Nucleus accumbens (tissue), 56 donors: ENCODE measurements at regions not wholly inside any gene's neighbourhood (a gene's known extent, or its start where the extent isn't known, plus 50 kb on each side); places are given as distances from the start of the nearest gene placed in this dataset.
"Not testable (repeated sequence)": the region's sequence is repeated elsewhere in the genome, so short reads cannot be mapped to it uniquely, and the experiment has no call there.

Experiments used
- DNase-seq, 56 donors: peaks; one replicate each; lab custom pipeline; 2025; lab: John Stamatoyannopoulos, UW

- DNase-seq = no peak
Measured at GRCh38 chr14:46147452-46147851, 504.1 kb downstream of the RPL10L start.

- DNase-seq = no peak
Measured at GRCh38 chr14:46147024-46147423, 504.6 kb downstream of the RPL10L start.

GRCh38 chr14:46140445-46140844, 511.1 kb downstream of the RPL10L start:
- no peak for DNase-seq

- no peak for DNase-seq
Measured at GRCh38 chr14:46139649-46140048, 511.9 kb downstream of the RPL10L start.

GRCh38 chr14:46137786-46138185, 513.8 kb downstream of the RPL10L start:
- DNase-seq = no peak

GRCh38 chr14:46136456-46136855, 515.1 kb downstream of the RPL10L start:
- no peak for DNase-seq

- DNase-seq = no peak
Measured at GRCh38 chr14:46108228-46108627, 543.4 kb downstream of the RPL10L start.

- DNase-seq = not testable (repeated sequence)
Measured at GRCh38 chr14:46100901-46101300, 550.7 kb downstream of the RPL10L start.

GRCh38 chr14:46091819-46092218, 559.8 kb downstream of the RPL10L start:
- no peak for DNase-seq

- DNase-seq = no peak
Measured at GRCh38 chr14:46087604-46088003, 564.0 kb downstream of the RPL10L start.

GRCh38 chr14:46074061-46074460, 577.5 kb downstream of the RPL10L start:
- no peak for DNase-seq

- no peak for DNase-seq
Measured at GRCh38 chr14:46063872-46064271, 587.7 kb downstream of the RPL10L start.

GRCh38 chr14:46058964-46059563, 592.5 kb downstream of the RPL10L start:
- no peak for DNase-seq

- no peak for DNase-seq
Measured at GRCh38 chr14:46057799-46058198, 593.8 kb downstream of the RPL10L start.

GRCh38 chr14:46054526-46054925, 597.1 kb downstream of the RPL10L start:
- DNase-seq = no peak

GRCh38 chr14:46053221-46053620, 598.4 kb downstream of the RPL10L start:
- DNase-seq = no peak

GRCh38 chr14:46051796-46052195, 599.8 kb downstream of the RPL10L start:
- DNase-seq = no peak

GRCh38 chr14:46048127-46048526, 603.5 kb downstream of the RPL10L start:
- no peak for DNase-seq

GRCh38 chr14:46036099-46036498, 615.5 kb downstream of the RPL10L start:
- no peak for DNase-seq

GRCh38 chr14:46034305-46034704, 617.3 kb downstream of the RPL10L start:
- DNase-seq = no peak

GRCh38 chr14:46018846-46019420, 632.6 kb downstream of the RPL10L start:
- no peak for DNase-seq

- no peak for DNase-seq
Measured at GRCh38 chr14:46008348-46008747, 643.2 kb downstream of the RPL10L start.

- DNase-seq = no peak
Measured at GRCh38 chr14:45998554-45998953, 653.0 kb downstream of the RPL10L start.
